HepG2 (cell line): ENCODE measurements at regions not wholly inside any gene's neighbourhood (a gene's known extent, or its start where the extent isn't known, plus 50 kb on each side); places are given as distances from the start of the nearest gene placed in this dataset.

Experiments
- ARNT2 ChIP-seq: sonication (generic); formaldehyde crosslinking; IDR thresholded peaks from 2 replicates; pipeline ENCODE4 v1.8.0; 2022; ENCODE audit warnings: mild to moderate bottlenecking, low read depth, missing genetic modification reagents, moderate library complexity
- CBX2 ChIP-seq, 2 experiments: fragments of 200-600 bp in 1 of 2; sonication (generic); formaldehyde crosslinking in 1 of 2; IDR thresholded peaks; 2 replicates each; pipeline versions ENCODE4 v1.7.0 to v1.8.1; 2018 to 2022; ENCODE audit warnings: low read depth in 2 of 2, low read length in 1 of 2, mild to moderate bottlenecking in 1 of 2, missing genetic modification reagents in 1 of 2
- MLX ChIP-seq: IDR thresholded peaks from 2 replicates; pipeline ENCODE4 v1.6.1; 2016
- RBAK ChIP-seq: sonication (generic); formaldehyde crosslinking; IDR thresholded peaks from 2 replicates; pipeline ENCODE4 v1.5.1; 2020; ENCODE audit warnings: mild to moderate bottlenecking, missing genetic modification reagents
- ZNF142 ChIP-seq: sonication (generic); formaldehyde crosslinking; IDR thresholded peaks from 2 replicates; pipeline ENCODE4 v1.4.0; 2020; ENCODE audit warnings: missing genetic modification reagents
- ZNF460 ChIP-seq: sonication (generic); formaldehyde crosslinking; IDR thresholded peaks from 2 replicates; pipeline ENCODE4 v1.5.1; 2020; ENCODE audit warnings: missing genetic modification reagents, mild to moderate bottlenecking, borderline replicate concordance
- TF ChIP-seq, protein P1 (sequence below): sonication (generic); formaldehyde crosslinking; IDR thresholded peaks from 2 replicates; pipeline ENCODE4 v1.4.0; 2020; ENCODE audit warnings: missing genetic modification reagents

DNA sequence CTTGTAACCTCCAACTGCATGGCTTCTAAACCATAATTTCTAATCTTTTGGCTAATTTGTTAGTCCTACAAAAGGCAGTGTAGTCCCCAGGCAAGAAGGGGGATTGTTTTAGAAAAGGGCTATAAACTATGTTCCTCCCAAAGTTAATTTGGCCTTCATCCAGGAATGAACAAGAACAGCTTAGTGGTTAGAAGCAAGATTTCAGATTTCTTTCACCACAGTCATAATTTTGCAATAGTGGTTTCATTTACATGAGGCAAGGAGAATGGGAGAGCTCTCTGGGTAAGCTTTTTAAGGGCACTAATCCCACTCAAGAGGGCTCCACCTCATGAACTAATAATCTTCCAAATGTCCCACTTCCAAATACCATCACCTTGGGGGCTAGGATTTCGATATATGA is 1353.9 kb downstream of the NCAM2 start (continued):
- TF ChIP-seq ZNF142 (CRISPR knock-in tag) (no peak), MLX (no peak), ZNF460 (CRISPR knock-in tag) (no peak), RBAK (CRISPR knock-in tag) (no peak), ARNT2 (CRISPR knock-in tag) (no peak), CBX2 (IDR thresholded peaks at IDR 0.05; ENCODE audit: low read depth, low read length) (no peak), CBX2 (CRISPR knock-in tag; IDR thresholded peaks at IDR 0.05; ENCODE audit: low read depth) (no peak)
- TF ChIP-seq, protein P1, sequence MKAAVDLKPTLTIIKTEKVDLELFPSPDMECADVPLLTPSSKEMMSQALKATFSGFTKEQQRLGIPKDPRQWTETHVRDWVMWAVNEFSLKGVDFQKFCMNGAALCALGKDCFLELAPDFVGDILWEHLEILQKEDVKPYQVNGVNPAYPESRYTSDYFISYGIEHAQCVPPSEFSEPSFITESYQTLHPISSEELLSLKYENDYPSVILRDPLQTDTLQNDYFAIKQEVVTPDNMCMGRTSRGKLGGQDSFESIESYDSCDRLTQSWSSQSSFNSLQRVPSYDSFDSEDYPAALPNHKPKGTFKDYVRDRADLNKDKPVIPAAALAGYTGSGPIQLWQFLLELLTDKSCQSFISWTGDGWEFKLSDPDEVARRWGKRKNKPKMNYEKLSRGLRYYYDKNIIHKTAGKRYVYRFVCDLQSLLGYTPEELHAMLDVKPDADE (CRISPR knock-in tag) = no peak
- TF ChIP-seq, all 625 proteins: peak for 0
